A172 (cell line): ENCODE measurements at regions not wholly inside any gene's neighbourhood (a gene's known extent, or its start where the extent isn't known, plus 50 kb on each side); places are given as distances from the start of the nearest gene placed in this dataset.

Experiments
- DNase-seq: peaks from one replicate; pipeline ENCODE4 v3.0.0-alpha.2; 2015; ENCODE audit warnings: low spot score

GRCh38 chr1:22221233-22221780 is 78.4 kb upstream of the WNT4 start:
- DNase-seq: no peak

- DNase-seq: no peak
Observed at GRCh38 chr1:22222723-22223122, 79.8 kb upstream of the WNT4 start.

GRCh38 chr1:22223176-22223575 is 80.3 kb upstream of the WNT4 start:
- no peak for DNase-seq

- DNase-seq: no peak
Observed at GRCh38 chr1:22224091-22224490, 81.2 kb upstream of the WNT4 start.

GRCh38 chr1:22224631-22225030 is 81.7 kb upstream of the WNT4 start:
- DNase-seq: no peak

- DNase-seq: no peak
Observed at GRCh38 chr1:22225858-22226589, 83.1 kb upstream of the WNT4 start.

GRCh38 chr1:22228074-22228473 is 85.2 kb upstream of the WNT4 start:
- DNase-seq: no peak

- DNase-seq: no peak
Observed at GRCh38 chr1:22228505-22228911, 85.6 kb upstream of the WNT4 start.

- peak; percentile 68 for DNase-seq
Observed at GRCh38 chr1:22229379-22229778, 86.5 kb upstream of the WNT4 start.

- DNase-seq: no peak
Observed at GRCh38 chr1:22231068-22231593, 88.2 kb upstream of the WNT4 start.

- DNase-seq: no peak
Observed at GRCh38 chr1:22231995-22232690, 89.2 kb upstream of the WNT4 start.

- DNase-seq: no peak
Observed at GRCh38 chr1:22233222-22233621, 90.3 kb upstream of the WNT4 start.

- no peak for DNase-seq
Observed at GRCh38 chr1:22234476-22235030, 91.7 kb upstream of the WNT4 start.

- DNase-seq: no peak
Observed at GRCh38 chr1:22236166-22236565, 93.3 kb upstream of the WNT4 start.

GRCh38 chr1:22236900-22237299 is 94.0 kb upstream of the WNT4 start:
- DNase-seq: no peak

GRCh38 chr1:22237433-22238093 is 94.7 kb upstream of the WNT4 start:
- DNase-seq: no peak

GRCh38 chr1:22238356-22239224 is 95.7 kb upstream of the WNT4 start:
- DNase-seq: no peak

GRCh38 chr1:22239378-22239777 is 96.5 kb upstream of the WNT4 start:
- DNase-seq: no peak

GRCh38 chr1:22241250-22241649 is 98.4 kb upstream of the WNT4 start:
- no peak for DNase-seq

GRCh38 chr1:22241811-22242210 is 98.9 kb upstream of the WNT4 start:
- DNase-seq: no peak

GRCh38 chr1:22245100-22245650 is 102.3 kb upstream of the WNT4 start:
- no peak for DNase-seq
